H9 (cell line): ENCODE measurements at regions not wholly inside any gene's neighbourhood (a gene's known extent, or its start where the extent isn't known, plus 50 kb on each side); places are given as distances from the start of the nearest gene placed in this dataset.

Experiments
- DNase-seq: peaks from one replicate; pipeline ENCODE4 v3.0.0-alpha.2; 2017
- H2AFZ ChIP-seq: one replicate; pipeline ENCODE4 v1.6.1; 2013; ENCODE audit warnings: mild to moderate bottlenecking, low read length, control low read depth, moderate library complexity
- H2AK5ac ChIP-seq: 2 replicates; pipeline ENCODE4 v1.6.1; 2013; ENCODE audit warnings: low read length, control low read depth, mixed read lengths; ENCODE audit not compliant: insufficient read length
- H2BK120ac ChIP-seq: one replicate; pipeline ENCODE4 v1.6.1; 2013; ENCODE audit warnings: low read depth, mild to moderate bottlenecking, low read length, control low read depth, inconsistent platforms; ENCODE audit not compliant: poor library complexity, severe bottlenecking
- H2BK12ac ChIP-seq: 2 replicates; pipeline ENCODE4 v1.6.1; 2013; ENCODE audit warnings: low read length, control low read depth, mixed read lengths, low read depth; ENCODE audit not compliant: insufficient read length
- H2BK15ac ChIP-seq: 2 replicates; pipeline ENCODE4 v1.6.1; 2013; ENCODE audit warnings: low read depth, low read length, control low read depth
- H2BK20ac ChIP-seq: one replicate; pipeline ENCODE4 v1.6.1; 2013; ENCODE audit warnings: low read depth, mild to moderate bottlenecking, low read length, control low read depth, inconsistent platforms; ENCODE audit not compliant: poor library complexity, severe bottlenecking
- H2BK5ac ChIP-seq: 2 replicates; pipeline ENCODE4 v1.6.1; 2013; ENCODE audit warnings: low read length, control low read depth, mixed read lengths; ENCODE audit not compliant: insufficient read length
- H3K14ac ChIP-seq: 2 replicates; pipeline ENCODE4 v1.6.1; 2013; ENCODE audit warnings: low read length, control low read depth; ENCODE audit not compliant: insufficient read depth
- H3K18ac ChIP-seq: 2 replicates; pipeline ENCODE4 v1.6.1; 2013; ENCODE audit warnings: low read depth, mild to moderate bottlenecking, mixed read lengths, low read length, control low read depth; ENCODE audit not compliant: insufficient read length
- H3K23ac ChIP-seq: 2 replicates; pipeline ENCODE4 v1.6.1; 2013; ENCODE audit warnings: low read length, control low read depth, mixed read lengths, low read depth; ENCODE audit not compliant: insufficient read length
- H3K23me2 ChIP-seq: 2 replicates; pipeline ENCODE4 v1.6.1; 2013; ENCODE audit warnings: low read depth, mild to moderate bottlenecking, mixed read lengths, low read length, control low read depth; ENCODE audit not compliant: insufficient read length, poor library complexity, severe bottlenecking
- H3K27ac ChIP-seq: 2 replicates; pipeline ENCODE4 v1.5.1; 2013; ENCODE audit warnings: low read length, control low read depth, mixed read lengths, low read depth; ENCODE audit not compliant: insufficient read length
- H3K27me3 ChIP-seq: 2 replicates; pipeline ENCODE4 v1.6.1; 2013; ENCODE audit warnings: low read length, control low read depth, inconsistent platforms; ENCODE audit not compliant: insufficient read depth
- H3K4ac ChIP-seq: 2 replicates; pipeline ENCODE4 v1.6.1; 2013; ENCODE audit warnings: low read depth, mild to moderate bottlenecking, control low read depth, inconsistent platforms, low read length, moderate library complexity
- H3K4me1 ChIP-seq: 2 replicates; pipeline ENCODE4 v1.6.1; 2013; ENCODE audit warnings: low read length, control low read depth, inconsistent platforms; ENCODE audit not compliant: insufficient read depth
- H3K4me2 ChIP-seq: 2 replicates; pipeline ENCODE4 v1.6.1; 2013; ENCODE audit warnings: low read length, control low read depth, mixed read lengths; ENCODE audit not compliant: insufficient read length, insufficient read depth
- H3K56ac ChIP-seq: 2 replicates; pipeline ENCODE4 v1.6.1; 2013; ENCODE audit warnings: low read depth, mild to moderate bottlenecking, mixed read lengths, low read length, control low read depth; ENCODE audit not compliant: insufficient read length
- H3K79me1 ChIP-seq: 2 replicates; pipeline ENCODE4 v1.6.1; 2013; ENCODE audit warnings: low read depth, mild to moderate bottlenecking, moderate library complexity, low read length, control low read depth, inconsistent platforms; ENCODE audit not compliant: insufficient read depth, poor library complexity, severe bottlenecking
- H3K79me2 ChIP-seq: 2 replicates; pipeline ENCODE4 v1.6.1; 2013; ENCODE audit warnings: low read length, control low read depth, inconsistent platforms; ENCODE audit not compliant: insufficient read depth
- H3K9ac ChIP-seq: 2 replicates; pipeline ENCODE4 v1.6.1; 2013; ENCODE audit warnings: low read length, control low read depth, mixed read lengths; ENCODE audit not compliant: insufficient read length; ENCODE audit errors: extremely low read depth
- H3K9me3 ChIP-seq: one replicate; pipeline ENCODE4 v1.6.1; 2013; ENCODE audit warnings: low read depth, low read length, inconsistent platforms; ENCODE audit not compliant: control insufficient read depth
- H3T11ph ChIP-seq: one replicate; pipeline ENCODE4 v1.6.1; 2013; ENCODE audit warnings: mild to moderate bottlenecking, low read length, control low read depth, inconsistent platforms
- H4K20me1 ChIP-seq: one replicate; pipeline ENCODE4 v1.6.1; 2013; ENCODE audit not compliant: control insufficient read depth, insufficient read length, insufficient read depth
- H4K5ac ChIP-seq: 2 replicates; pipeline ENCODE4 v1.6.1; 2013; ENCODE audit warnings: low read depth, mild to moderate bottlenecking, mixed read lengths, low read length, control low read depth; ENCODE audit not compliant: insufficient read length
- H4K8ac ChIP-seq: replicated peaks from 2 replicates; pipeline ENCODE4 v1.6.1; 2013; ENCODE audit warnings: low read length, control low read depth, mixed read lengths, low read depth; ENCODE audit not compliant: insufficient read length
- H4K91ac ChIP-seq: 2 replicates; pipeline ENCODE4 v1.6.1; 2013; ENCODE audit warnings: low read depth, mild to moderate bottlenecking, moderate library complexity, mixed read lengths, low read length, control low read depth; ENCODE audit not compliant: insufficient read length
- H3K27ac Mint-ChIP-seq, 3 experiments: 2 replicates in 2 of 3; 3 replicates in 1 of 3; pipeline ENCODE4 v1.8.0; 2020 to 2021; ENCODE audit warnings: mixed read lengths in 3 of 3, mild to moderate bottlenecking in 1 of 3, moderate library complexity in 1 of 3
- H3K27me3 Mint-ChIP-seq: 2 replicates; pipeline ENCODE4 v1.8.0; 2021; ENCODE audit warnings: low read depth, mild to moderate bottlenecking, moderate library complexity, mixed read lengths
- H3K36me3 Mint-ChIP-seq, 3 experiments: 2 replicates in 2 of 3; 3 replicates in 1 of 3; pipeline ENCODE4 v1.8.0; 2020 to 2021; ENCODE audit warnings: low read depth in 3 of 3, mixed read lengths in 3 of 3; ENCODE audit not compliant: insufficient read depth in 1 of 3
- H3K4me1 Mint-ChIP-seq, 2 experiments: 2 replicates each; pipeline ENCODE4 v1.8.0; 2020; ENCODE audit warnings: mixed read lengths in 2 of 2
- H3K4me3 Mint-ChIP-seq, 2 experiments: 2 replicates in 1 of 2; 3 replicates in 1 of 2; pipeline ENCODE4 v1.8.0; 2020 to 2021; ENCODE audit warnings: mild to moderate bottlenecking in 2 of 2, mixed read lengths in 2 of 2, moderate library complexity in 1 of 2
- H3K9me3 Mint-ChIP-seq, 2 experiments: 2 replicates in 1 of 2; 3 replicates in 1 of 2; pipeline ENCODE4 v1.8.0; 2020; ENCODE audit warnings: mild to moderate bottlenecking in 2 of 2, mixed read lengths in 2 of 2, moderate library complexity in 1 of 2
- CTCF ChIP-seq: fragments of 200-600 bp; sonication (generic); conservative IDR thresholded peaks from 3 replicates; pipeline ENCODE4 v1.8.0; 2021; ENCODE audit warnings: antibody characterized with exemption, mild to moderate bottlenecking
- WGBS: extraction: QIAGEN DNeasy Blood & Tissue Kit; methylation state at CpG from one replicate; pipeline ENCODE4 v1.1.7; 2013; ENCODE audit warnings: missing lambda C conversion rate, low lambda C conversion rate, mixed read lengths; ENCODE audit not compliant: insufficient read length; ENCODE audit errors: extremely low coverage; 5-methylcytosine and 5-hydroxymethylcytosine counted together

GRCh38 chr14:28584951-28585350, 181.6 kb upstream of the FOXG1 start:
- Mint-ChIP-seq H3K4me1 (no peaks in the 10 kb centered on the region), H3K9me3 (peaks cover 0 to 12% of the 10 kb centered on the region in 2 experiments; a peak in 2 of 5 replicates), H3K36me3 (no peaks in the 10 kb centered on the region), H3K4me3 (no peak overlapping the region), H3K27me3 (no peaks in the 10 kb centered on the region), H3K27ac (no peak overlapping the region)
- Histone ChIP-seq H4K5ac (no peak overlapping the region), H3K14ac (no peak overlapping the region), H2BK15ac (no peak overlapping the region), H3K23me2 (no peaks in the 10 kb centered on the region), H4K20me1 (no peaks in the 10 kb centered on the region), H3K4me2 (no peak overlapping the region), H2BK5ac (no peak overlapping the region), H3K9ac (no peak overlapping the region), H3K27me3 (no peaks in the 10 kb centered on the region), H3K79me1 (no peaks in the 10 kb centered on the region), H4K8ac (no peak overlapping the region), H3K18ac (no peak overlapping the region), H2AK5ac (no peak overlapping the region), H2BK20ac (no peak overlapping the region), H3K9me3 (no peaks in the 10 kb centered on the region), H2BK120ac (no peak overlapping the region), H2BK12ac (no peak overlapping the region), H3K4me1 (no peaks in the 10 kb centered on the region), H3T11ph (no peak overlapping the region), H3K4ac (no peak overlapping the region), H3K23ac (no peak overlapping the region), H3K56ac (no peak overlapping the region), H4K91ac (no peak overlapping the region), H3K27ac (no peak overlapping the region), H2AFZ (no peak overlapping the region), H3K79me2 (no peaks in the 10 kb centered on the region)
- no peak for TF ChIP-seq CTCF
- no peak for DNase-seq
- no CpG with 5 or more reads among the region's 2 CpGs for WGBS
